ENCODE measurements at regions not wholly inside any gene's neighbourhood (a gene's known extent, or its start where the extent isn't known, plus 50 kb on each side); places are given as distances from the start of the nearest gene placed in this dataset.
"Not testable (repeated sequence)": the region's sequence is repeated elsewhere in the genome, so short reads cannot be mapped to it uniquely, and the experiment has no call there.

DNA sequence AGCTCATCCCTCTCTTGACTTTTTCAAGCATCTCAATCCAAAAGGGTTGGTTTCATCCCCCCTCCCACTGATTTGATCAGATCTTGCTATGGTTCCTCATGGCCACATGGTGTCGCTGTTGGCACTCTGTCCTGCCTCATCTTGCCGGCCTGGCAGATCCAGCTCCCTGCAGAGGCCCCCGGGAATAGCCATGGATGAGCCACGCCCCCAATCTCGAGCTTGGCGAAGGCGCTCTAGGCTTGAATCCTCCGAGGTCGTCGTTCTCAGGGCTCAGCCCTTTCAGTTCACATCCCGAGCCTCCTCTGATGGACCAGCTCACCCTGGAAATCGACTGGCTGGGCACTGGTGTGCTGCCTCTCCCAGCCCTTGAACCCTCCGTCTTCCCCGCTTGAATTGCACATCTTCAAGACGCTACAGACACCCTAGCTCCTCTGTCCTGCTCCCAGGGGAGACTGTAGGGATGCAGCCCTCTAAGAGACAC, 628.7 kb downstream of the TYW1 start:
- peak; percentile 10 for DNase-seq

DNA sequence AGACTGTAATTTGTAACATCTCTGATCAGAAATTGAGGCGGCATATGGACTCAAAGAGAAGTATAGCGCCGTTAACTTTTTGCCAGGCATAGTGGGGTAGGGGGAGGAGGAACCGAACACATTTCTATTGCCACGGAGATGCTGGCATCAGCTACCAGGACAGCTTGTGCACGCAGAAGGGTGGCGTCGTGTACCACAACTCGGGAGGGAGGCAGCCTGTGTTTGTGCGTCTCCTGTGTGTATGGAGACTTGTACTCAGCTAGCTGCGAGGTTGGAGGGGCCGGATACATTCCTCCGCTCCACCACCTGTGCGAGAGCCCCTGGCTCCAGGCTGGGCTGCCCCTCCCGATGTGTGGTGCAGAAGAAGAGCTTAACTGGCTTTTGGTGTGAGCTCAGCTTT, 634.8 kb downstream of the TYW1 start:
- DNase-seq = no peak

DNA sequence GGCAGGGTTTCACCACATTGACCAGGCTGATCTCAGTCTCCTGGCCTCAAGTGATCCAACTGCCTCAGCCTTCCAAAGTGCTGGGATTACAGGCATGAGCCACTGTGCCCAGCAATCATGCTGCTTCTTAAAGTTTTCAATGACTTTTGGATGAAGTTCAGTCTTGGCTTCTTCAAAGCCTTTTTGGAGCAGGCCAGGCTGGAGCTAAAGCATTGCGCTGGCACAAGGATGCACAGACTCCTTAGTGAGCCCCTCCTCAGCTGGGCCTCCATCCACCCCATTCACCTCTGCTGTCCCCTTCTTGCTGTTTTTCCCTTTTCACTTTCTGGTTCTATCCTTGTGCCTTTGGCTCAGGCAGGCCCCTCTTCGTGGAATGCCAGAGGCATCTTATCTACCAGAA, 638.6 kb downstream of the TYW1 start:
- no peak for DNase-seq

DNA sequence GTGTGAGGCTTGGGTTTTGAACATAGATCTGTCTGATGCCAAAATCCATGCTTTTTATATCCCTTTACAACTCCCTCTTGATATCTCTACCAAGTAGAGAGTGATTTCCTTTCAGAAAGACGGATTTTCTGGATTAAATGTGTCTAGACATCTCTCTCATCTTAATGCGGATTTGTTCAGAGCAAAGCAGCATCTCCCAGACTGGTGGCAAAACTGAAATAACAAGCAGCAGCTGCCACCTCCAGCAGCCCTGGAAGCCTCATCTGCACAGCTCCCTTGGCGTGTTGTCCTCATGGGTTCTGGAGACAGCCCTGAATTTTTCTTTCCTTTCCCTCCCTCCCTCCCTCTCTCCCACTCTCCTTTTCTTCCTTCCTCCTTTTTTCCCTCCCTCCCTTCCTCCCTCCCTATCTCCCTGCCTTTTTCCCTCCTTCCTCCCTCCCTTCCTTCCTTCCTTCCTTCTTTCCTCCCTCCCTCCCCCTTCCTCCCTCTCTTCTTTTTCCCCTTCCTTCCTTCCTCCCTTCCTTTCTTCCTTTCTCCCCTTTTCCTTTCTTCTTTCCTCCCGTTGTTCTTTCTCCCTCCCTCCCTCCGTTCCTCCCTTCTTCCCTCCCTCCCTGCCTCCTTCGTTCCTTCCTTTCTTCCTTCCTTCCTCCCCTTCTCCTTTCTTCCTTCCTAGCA, 639.9 kb downstream of the TYW1 start:
- no peak for DNase-seq

DNA sequence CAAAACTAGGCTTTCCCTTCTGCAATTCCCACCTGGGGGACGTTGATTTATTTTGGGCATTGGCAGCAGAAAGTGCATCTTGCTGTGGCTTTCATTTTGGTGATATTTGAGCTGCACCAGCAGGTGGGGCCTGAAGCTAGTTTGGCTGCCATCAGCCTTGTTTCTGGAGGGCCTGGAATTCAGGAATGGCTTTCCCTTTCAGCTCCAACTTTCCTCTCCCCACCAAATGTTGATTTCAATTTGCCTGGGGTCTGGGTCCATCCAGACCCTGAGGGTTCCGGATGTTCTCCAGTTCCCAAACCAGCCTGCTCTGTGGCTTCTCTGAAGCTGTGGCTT, 640.4 kb downstream of the TYW1 start:
- DNase-seq = no peak

DNA sequence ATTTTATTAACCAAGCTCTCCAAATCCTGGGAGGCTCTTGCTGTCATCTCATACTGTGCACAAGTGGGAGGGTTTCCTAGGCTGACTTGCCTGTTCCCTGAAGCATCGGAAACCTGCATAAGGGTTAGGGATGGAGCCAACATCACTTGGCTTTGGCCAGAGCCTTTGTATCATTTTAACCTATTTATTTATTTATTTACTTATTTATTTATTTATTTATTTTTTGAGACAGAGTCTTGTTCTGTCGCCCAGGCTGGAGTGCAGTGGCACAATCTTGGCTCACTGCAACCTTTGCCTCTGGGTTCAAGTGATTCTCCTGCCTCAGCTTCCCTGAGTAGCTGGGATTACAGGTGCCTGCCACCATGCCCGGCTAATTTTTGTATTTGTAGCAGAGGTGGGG, 645.9 kb downstream of the TYW1 start:
- DNase-seq = not testable (repeated sequence)

DNA sequence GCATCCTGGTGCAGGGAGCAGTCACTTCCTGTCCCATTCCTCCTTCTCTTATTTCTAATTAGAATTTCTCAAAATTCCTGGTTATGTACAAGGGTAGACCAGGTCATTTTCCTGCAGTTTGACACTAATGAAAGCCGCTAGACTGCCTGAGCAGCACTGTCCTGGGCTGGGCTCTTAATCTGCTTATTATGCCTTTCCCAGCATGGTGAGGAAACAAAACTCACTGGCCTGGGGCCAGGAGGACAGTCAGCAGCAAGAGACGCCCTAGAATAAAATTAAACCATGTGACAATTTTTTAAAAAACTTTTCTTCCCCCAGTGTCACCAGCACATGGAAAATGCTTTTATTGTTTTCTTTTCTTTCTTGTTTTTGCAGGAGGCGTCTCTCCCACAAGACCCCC, 647.5 kb downstream of the TYW1 start:
- no peak for DNase-seq

DNA sequence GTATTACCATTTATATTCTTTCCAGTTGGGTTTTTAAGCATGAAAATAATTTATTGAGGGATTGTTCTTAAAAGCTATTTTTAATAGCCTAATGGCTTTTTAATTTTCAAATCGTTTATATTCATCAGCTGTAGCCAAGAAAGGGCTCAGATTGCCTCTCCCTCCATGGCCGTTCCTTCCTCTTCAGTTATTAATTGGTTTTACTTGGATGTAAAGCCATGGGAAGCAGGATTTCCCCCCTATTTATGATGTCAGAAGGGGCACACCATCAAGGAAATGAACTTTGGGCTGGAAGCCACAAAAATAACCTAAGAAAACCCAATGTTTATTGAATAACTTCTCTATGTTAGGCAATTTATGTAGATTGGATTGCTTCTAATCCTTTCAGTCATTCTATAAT, 656.3 kb downstream of the TYW1 start:
- DNase-seq = no peak

DNA sequence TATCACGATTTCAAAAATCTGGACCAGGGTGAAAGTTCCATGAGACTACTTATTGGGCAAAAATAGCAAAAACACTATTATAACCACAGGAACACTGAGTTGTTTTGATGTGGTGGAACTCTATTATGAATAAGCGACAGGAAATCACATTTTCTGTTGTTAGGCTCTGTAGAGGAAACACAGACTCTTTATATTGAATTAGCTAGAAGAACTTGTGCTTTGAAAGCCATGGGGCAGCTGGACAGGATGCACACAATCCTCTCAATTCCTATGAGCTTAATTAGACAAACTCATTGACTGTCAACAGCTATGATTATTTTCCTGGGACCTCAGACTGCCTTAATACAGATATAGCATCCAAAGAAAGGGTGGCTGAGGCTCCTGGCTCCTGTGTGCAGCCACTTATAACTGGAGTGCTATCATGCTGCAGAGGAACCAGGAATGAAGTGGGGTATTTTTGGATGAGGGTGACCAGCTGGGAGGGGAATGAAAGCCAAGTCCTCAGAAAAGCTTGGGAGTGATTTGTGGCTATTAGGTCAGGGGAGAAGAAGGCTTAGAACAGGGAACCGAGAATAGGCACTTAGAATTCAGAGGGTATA, 657.3 kb downstream of the TYW1 start:
- no peak for DNase-seq

DNA sequence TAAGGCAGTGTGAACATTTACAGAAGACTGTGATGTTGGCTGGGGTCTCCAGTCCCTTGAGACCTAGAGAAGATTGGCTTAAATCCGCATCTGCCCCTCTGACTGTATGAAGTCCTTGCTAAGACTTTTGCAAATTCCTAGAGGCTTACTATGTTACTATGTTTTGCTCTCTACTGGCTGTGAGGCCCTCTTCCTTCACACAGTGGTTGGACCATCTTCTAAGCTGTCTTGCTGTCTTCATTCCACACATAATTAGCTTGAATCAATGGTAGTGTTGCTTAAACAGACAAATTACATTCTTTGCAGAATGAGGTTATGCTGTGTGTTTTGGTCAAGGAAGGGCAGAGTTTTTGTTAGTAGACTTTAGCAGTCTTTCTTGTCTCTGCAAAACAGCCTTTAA, 658.0 kb downstream of the TYW1 start:
- no peak for DNase-seq

DNA sequence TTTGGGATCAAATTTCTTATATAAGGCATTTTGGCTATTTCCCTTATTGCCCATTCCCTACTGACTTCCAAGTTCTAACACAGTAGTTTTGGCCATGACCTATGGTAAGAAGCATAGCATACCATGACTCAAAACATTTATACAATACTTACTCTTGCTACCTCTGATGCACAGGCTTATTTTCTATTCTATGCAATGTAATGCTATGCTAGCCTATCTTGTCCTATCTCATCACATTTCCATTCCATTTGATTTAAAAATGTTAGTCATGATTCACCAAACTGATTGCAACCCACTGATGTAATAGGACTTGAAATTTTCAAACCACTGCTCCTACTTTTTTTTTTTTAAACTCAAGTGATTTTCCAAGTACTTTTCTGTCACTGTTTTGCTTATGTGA, 658.5 kb downstream of the TYW1 start:
- DNase-seq = no peak

DNA sequence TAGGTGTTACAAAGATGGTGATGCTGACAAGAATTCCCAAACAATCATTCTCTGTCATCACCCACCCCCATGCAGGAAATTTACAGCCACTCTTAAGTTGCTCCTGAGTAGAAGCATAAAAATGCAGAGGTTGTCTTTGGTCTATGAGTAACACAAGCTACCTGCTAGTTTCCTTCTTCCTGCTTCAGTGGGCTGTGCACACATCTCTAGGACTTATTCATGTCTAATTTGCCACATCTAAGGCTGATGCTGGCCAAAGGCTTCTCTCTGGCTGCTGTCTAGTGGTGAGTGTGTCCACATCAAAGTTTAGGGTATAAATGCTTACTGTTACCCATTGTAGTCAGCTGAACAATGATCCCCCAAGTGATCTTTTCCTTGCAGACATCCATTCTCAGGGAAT, 662.5 kb downstream of the TYW1 start:
- DNase-seq = no peak

DNA sequence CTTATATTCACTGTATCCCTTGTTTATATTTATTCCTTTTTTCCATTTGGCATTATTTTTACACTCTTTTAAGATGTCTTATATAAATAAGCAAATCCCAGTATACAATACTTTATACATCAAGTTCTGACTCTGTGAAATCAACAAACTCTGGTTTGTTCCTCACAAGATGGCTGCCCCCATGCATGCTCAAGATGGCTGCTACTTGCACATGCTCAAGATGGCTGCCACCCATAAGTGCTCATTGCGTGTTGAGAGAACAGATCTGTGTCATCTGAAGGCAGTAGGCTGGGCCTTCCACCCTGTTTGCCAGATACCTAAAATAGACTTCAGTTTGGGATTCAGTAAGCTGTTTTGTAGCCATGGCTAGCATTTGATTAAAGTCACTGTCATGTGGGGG, 666.2 kb downstream of the TYW1 start:
- no peak for DNase-seq

DNA sequence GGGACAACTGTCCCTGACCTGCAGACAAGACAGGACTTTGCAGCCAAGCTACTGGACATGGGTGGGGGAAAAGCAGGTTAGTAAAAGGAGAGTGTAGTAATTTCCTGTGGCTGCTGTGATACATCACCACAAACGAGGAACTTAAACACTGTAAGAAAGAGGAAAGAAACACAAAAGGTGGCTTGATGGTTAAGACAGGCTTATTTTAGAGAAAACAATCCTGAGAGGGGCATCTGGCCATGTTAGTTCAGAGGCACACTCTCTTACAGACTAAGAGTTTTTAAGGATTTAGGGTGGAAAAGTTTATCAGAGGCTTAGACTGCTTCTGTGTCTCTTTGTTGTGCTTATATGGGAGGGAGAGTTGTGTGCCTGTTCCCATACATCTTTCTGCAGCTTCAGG, 667.0 kb downstream of the TYW1 start:
- no peak for DNase-seq

DNA sequence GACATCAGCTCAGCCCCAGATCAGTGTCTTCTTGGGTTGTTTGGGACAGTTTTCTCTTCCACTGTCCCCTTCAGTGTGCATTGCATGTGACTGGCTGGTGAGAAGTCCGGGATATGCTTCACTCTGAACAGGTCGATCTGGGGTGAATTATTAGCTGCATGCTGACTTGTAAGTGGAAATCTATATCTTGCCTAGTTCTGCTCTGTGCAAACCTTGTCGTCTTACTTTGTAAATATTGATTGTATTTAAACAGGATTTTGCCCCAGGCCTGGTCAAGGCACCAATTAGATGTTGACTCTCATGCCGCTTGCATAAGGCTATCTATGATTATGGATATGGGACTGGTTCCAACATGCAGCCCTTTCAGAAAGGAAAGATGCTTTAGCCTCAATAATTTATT, 669.7 kb downstream of the TYW1 start:
- DNase-seq = not testable (repeated sequence)

DNA sequence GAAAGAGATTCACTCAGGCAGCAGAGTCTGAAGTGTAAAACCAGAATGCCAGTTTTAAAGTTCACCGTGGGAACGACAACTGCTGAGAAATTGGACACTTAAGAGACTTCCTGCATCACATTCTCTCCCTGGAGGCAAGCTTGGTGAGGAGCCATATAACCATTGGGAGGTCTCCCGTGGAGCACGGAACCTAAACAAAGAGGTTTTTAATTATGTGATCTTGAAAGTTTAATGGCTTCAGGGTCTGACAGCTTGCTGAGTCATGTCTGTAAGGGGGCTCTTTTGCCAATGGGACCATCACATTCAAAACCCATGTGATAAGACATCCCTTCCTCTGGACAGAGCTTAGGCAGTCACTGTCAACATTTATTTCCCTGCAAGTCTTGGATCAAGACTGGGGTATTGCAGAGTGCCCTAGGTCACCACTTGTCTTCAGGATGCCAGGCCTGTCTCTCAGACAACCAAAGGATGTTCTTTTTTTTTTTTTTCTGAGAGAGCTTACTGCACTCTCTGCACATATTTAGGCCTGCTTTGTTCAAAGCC, 674.4 kb downstream of the TYW1 start:
- DNase-seq = no peak

DNA sequence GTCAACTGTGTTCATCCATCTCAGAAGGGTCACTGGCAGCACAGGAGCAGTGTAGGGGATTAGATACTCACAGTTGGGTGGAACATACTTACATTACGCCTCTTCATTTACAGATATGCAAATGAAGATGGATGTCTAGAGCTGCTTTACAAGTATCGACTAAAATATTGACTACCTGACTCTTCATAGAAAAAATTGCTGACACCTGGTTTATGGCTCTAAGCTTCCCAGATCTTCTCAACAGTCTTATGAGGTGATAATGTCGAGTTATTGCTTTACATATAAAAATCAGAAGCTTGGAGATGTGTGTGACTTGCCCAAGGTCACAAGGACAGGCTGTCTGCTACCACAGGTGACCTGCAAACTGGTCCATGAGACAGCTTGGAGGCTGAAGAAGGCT, 677.2 kb downstream of the TYW1 start:
- no peak for DNase-seq

DNA sequence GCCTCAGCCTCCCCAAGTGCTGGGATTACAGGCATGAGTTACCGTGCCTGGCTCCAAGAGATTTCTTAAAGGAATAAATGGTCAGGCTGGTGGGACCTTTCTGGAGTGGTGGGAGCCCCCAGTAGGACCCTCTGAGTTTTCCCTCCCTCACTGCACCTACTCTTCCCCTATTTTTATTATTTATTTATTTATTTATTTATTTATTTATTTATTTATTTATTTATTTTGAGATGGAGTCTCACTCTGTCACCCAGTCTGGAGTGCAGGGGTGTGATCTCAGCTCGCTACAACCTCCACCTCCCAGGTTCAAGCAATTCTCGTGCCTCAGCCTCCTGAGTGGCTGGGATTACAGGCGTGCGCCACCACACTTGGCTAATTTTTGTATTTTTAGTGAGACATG, 678.2 kb downstream of the TYW1 start:
- not testable (repeated sequence) for DNase-seq

DNA sequence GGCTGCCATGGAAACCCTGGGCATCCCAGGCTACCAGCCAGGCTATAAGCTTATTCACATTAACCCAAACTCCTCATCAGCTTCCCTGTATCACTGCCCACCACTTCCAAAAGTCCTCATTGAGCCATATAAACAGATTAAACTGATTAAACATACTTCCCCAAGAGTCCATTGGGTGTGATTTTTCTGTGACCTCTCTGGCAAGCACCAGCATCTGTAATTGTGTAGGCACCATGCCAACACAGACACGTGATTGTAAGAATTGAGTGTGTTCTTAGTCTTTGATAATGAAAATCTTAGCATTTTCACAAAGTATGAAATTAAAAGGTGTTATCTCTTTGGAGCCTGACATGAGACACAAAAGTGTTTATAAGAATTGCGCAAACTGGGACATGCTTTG, 679.3 kb downstream of the TYW1 start:
- DNase-seq = no peak

DNA sequence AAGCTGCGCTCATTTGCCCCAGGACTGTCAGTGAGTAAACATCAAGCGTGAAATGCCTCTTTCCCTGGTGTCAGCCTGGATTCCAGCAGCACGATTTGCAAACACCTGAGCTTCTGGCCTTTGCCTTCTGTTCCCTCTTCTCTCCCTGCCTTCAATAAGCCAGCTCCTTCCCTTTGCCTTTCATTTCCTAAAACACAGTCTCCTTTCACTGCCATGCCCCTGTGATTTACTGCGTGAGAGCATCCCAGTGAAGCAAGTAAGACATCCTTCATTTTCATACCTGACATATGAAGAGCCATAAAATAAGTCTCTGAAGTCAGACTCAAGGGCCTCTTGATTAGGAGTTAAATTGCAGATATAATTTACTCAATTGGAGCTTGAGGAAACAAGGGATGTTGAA, 681.8 kb downstream of the TYW1 start:
- no peak for DNase-seq

DNA sequence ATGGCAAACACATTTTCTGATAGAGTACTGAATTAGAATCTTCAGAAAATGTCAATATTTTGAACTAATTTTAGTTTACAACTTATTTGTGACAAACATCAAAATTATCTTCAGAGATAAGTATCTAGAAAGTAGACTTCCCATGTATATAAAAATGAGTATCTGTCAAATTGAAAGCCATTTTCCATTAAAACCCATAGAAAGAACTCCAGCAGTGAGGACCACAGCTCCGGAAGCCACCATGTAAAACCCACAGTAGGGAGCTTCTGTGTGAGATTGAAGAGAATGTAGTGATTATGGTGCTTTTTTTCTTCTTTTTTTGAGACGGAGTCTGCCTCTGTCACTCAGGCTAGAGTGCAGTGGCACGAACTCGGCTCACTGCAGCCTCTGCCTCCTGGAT, 687.0 kb downstream of the TYW1 start:
- DNase-seq = no peak

DNA sequence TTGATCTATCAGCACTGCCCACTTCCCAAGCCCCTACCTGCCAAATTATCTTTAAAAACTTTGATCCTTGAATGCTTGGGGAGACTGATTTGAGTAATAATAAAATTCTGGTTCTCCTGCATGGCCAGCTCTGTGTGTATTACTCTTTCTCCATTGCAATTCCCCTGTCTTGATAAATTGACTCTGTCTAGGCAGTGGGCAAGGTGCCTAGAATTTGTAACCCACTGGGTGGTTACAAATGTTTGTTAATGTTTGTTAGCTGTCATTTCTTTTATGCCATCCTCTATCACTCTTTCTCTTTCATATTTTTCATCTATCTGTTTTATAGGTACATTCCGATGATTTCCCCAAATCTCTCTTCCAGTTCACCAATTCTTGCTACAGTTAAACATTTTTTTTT, 694.1 kb downstream of the TYW1 start:
- no peak for DNase-seq

DNA sequence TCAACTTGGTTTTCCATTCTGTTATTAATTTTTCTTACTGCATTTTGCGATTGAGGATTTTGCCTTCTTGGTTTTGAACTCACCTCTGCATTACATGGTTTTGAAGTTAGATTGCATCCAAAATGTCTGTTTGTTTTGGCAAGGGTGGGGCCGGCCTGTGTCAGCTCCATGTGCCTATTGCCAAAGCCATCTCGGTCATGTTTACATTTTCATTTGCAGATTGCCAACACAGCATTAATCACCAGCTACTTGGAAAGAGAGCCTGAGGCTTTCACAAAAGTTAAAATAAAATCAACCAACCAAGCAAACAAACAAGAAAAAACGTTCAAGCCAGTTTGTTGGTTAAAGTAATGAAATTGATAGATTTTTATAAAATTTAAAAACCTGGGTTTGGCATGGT, 695.8 kb downstream of the TYW1 start:
- DNase-seq = no peak

DNA sequence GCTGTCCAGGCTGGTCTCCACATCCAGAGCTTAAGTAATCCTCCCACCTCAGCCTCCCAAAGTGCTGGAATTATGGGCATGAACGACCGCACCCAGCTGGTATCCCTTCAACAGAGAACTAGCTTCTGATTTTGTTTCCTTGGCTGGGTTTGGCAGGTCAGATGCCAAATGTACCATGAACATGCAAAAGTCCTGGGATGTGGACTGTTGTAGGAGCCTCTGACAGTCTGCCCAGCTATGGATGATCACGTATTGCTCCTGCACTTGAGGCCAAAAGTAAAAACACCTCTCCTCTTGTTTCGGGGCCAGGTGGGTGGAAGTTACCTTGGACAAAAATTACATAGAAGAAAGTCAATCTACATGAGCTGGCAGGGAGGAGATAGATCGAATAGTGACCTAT, 699.5 kb downstream of the TYW1 start:
- DNase-seq = no peak

DNA sequence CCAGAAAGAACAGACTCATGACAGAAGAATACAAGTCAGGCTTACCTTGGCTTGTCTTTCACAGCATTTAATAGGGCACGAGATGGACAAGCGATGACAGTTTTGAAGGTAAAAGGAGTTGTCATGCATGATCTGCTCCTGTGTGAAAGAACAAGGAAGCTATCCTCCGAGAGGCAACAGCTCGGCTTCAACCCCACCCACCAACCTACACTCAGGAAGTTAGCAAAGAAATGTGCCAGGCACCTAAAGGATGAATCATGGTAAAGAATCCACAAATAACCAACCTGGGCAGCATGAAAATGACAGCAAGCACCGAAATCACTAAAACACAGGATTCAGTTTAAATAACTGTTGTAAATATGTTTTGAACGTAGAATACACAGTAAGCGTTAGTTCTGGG, 700.2 kb downstream of the TYW1 start:
- DNase-seq = no peak

Data from NK-92 treated with Interleukin-12 subunit alpha and Interleukin-12 subunit beta, amount 100 ng/mL, for 24 hours (cell line).